ENCODE measurements at regions not wholly inside any gene's neighbourhood (a gene's known extent, or its start where the extent isn't known, plus 50 kb on each side); places are given as distances from the start of the nearest gene placed in this dataset.

DNA sequence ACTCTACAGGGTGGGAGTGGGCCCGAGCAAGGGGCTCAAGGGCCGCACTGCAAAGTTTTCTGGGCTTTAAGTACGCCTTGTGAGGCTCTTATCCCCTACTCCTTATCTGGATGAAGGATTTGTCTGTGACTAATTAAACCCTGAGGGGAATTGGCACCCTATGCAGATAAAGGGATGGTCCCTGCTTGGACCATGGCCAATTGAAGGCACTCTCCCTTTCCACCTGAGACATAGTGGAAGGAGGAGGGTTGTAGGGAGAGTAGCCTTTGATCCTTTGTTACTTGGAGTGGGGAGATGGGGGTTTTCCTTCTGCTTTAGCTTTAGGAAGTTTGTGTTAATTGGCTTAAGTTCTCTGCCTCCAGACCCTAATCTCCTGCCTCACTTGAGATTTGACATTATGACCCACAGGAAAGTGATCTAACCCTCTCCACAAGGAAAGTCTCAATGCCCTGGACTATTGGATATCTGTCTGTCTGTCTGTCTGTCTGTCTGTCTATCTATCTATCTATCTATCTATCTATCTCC is 1158.8 kb upstream of the SORCS1 start:
- TF ChIP-seq, protein P1, sequence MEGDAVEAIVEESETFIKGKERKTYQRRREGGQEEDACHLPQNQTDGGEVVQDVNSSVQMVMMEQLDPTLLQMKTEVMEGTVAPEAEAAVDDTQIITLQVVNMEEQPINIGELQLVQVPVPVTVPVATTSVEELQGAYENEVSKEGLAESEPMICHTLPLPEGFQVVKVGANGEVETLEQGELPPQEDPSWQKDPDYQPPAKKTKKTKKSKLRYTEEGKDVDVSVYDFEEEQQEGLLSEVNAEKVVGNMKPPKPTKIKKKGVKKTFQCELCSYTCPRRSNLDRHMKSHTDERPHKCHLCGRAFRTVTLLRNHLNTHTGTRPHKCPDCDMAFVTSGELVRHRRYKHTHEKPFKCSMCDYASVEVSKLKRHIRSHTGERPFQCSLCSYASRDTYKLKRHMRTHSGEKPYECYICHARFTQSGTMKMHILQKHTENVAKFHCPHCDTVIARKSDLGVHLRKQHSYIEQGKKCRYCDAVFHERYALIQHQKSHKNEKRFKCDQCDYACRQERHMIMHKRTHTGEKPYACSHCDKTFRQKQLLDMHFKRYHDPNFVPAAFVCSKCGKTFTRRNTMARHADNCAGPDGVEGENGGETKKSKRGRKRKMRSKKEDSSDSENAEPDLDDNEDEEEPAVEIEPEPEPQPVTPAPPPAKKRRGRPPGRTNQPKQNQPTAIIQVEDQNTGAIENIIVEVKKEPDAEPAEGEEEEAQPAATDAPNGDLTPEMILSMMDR (conservative IDR thresholded peaks at IDR 0.05; ENCODE audit: low read depth, low read length) = no peak
- no peak for TF ChIP-seq SMC3 (IDR thresholded peaks at IDR 0.05; ENCODE audit: low read depth, low read length)
- no peak for TF ChIP-seq POLR2A (IDR thresholded peaks at IDR 0.05; ENCODE audit: low read depth, low read length)
- TF ChIP-seq, protein P2, sequence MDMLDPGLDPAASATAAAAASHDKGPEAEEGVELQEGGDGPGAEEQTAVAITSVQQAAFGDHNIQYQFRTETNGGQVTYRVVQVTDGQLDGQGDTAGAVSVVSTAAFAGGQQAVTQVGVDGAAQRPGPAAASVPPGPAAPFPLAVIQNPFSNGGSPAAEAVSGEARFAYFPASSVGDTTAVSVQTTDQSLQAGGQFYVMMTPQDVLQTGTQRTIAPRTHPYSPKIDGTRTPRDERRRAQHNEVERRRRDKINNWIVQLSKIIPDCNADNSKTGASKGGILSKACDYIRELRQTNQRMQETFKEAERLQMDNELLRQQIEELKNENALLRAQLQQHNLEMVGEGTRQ (IDR thresholded peaks at IDR 0.05; ENCODE audit: low read depth, low read length) = no peak
- TF ChIP-seq MAFK (IDR thresholded peaks at IDR 0.05; ENCODE audit: low read depth, low read length) = no peak
- no peak for TF ChIP-seq CEBPB (IDR thresholded peaks at IDR 0.05; ENCODE audit: low read depth, low read length)
- TF ChIP-seq MXI1 (IDR thresholded peaks at IDR 0.05; ENCODE audit: borderline replicate concordance, low read depth, low read length) = no peak

Measured in IMR-90 (cell line).